ENCODE measurements at regions not wholly inside any gene's neighbourhood (a gene's known extent, or its start where the extent isn't known, plus 50 kb on each side); places are given as distances from the start of the nearest gene placed in this dataset.

GRCh38 chr5:159642379-159642778 lies 273.9 kb upstream of the ADRA1B start:
- Histone ChIP-seq H2BK5ac (ENCODE audit: low read length) (no peak overlapping the region), H2BK15ac (replicated peaks; ENCODE audit: low read depth) (no peak overlapping the region), H3K4me1 (ENCODE audit: control insufficient read depth, low read depth, low read length) (no peaks in the 10 kb centered on the region), H3K4ac (ENCODE audit: low read depth, low read length) (no peak overlapping the region), H3K79me1 (ENCODE audit: low read length) (no peaks in the 10 kb centered on the region), H4K5ac (ENCODE audit: low read length) (no peak overlapping the region), H3K23ac (ENCODE audit: low read length) (no peak overlapping the region), H3K27me3 (ENCODE audit: insufficient read depth, low read length, poor library complexity) (no peaks in the 10 kb centered on the region), H3K9ac (ENCODE audit: low read length) (no peak overlapping the region), H3K27ac (ENCODE audit: low read depth, low read length) (no peak overlapping the region), H3K4me3 (ENCODE audit: low read length) (no peak overlapping the region), H3K18ac (ENCODE audit: low read length) (no peak overlapping the region), H3K56ac (ENCODE audit: low read length) (no peak overlapping the region), H2BK120ac (ENCODE audit: low read depth, low read length) (no peak overlapping the region), H2AK5ac (ENCODE audit: low read length) (no peak overlapping the region), H3K4me2 (ENCODE audit: low read length) (no peak overlapping the region), H3K36me3 (ENCODE audit: control insufficient read depth, insufficient read depth, low read length) (no peaks in the 10 kb centered on the region), H3K79me2 (ENCODE audit: control insufficient read depth, insufficient read depth, low read length) (no peaks in the 10 kb centered on the region), H4K8ac (ENCODE audit: low read depth, low read length) (no peak overlapping the region)
- no peak for DNase-seq
- no CpG with 5 or more reads among the region's 2 CpGs for WGBS (ENCODE audit: extremely low coverage, insufficient coverage, low lambda C conversion rate)

- H3K4me1 ChIP-seq (ENCODE audit: control insufficient read depth, low read depth, low read length), result no peaks in the 10 kb centered on the region
- H3K23ac ChIP-seq (ENCODE audit: low read length), result no peak overlapping the region
- no peak overlapping the region for H2BK120ac ChIP-seq (ENCODE audit: low read depth, low read length)
- WGBS (ENCODE audit: extremely low coverage, insufficient coverage, low lambda C conversion rate), result no CpG with 5 or more reads among the region's 1 CpG
- no peak overlapping the region for H3K4me3 ChIP-seq (ENCODE audit: low read length)
- H3K79me1 ChIP-seq (ENCODE audit: low read length), result no peaks in the 10 kb centered on the region
- H3K27ac ChIP-seq (ENCODE audit: low read depth, low read length), result no peak overlapping the region
- no peak overlapping the region for H2AK5ac ChIP-seq (ENCODE audit: low read length)
- H2BK15ac ChIP-seq (replicated peaks; ENCODE audit: low read depth), result no peak overlapping the region
- H3K9ac ChIP-seq (ENCODE audit: low read length), result no peak overlapping the region
- H3K79me2 ChIP-seq (ENCODE audit: control insufficient read depth, insufficient read depth, low read length), result no peaks in the 10 kb centered on the region
- DNase-seq, result no peak
- no peaks in the 10 kb centered on the region for H3K36me3 ChIP-seq (ENCODE audit: control insufficient read depth, insufficient read depth, low read length)
- no peaks in the 10 kb centered on the region for H3K27me3 ChIP-seq (ENCODE audit: insufficient read depth, low read length, poor library complexity)
- no peak overlapping the region for H4K8ac ChIP-seq (ENCODE audit: low read depth, low read length)
- no peak overlapping the region for H4K5ac ChIP-seq (ENCODE audit: low read length)
- H3K4me2 ChIP-seq (ENCODE audit: low read length), result no peak overlapping the region
- no peak overlapping the region for H3K18ac ChIP-seq (ENCODE audit: low read length)
- no peak overlapping the region for H2BK5ac ChIP-seq (ENCODE audit: low read length)
- no peak overlapping the region for H3K56ac ChIP-seq (ENCODE audit: low read length)
- no peak overlapping the region for H3K4ac ChIP-seq (ENCODE audit: low read depth, low read length)
Observed at GRCh38 chr5:159644053-159644452, 272.2 kb upstream of the ADRA1B start.

GRCh38 chr5:159645179-159645846 lies 271.0 kb upstream of the ADRA1B start:
- Histone ChIP-seq H3K4me1 (ENCODE audit: control insufficient read depth, low read depth, low read length) (no peaks in the 10 kb centered on the region), H2BK15ac (replicated peaks; ENCODE audit: low read depth) (no peak overlapping the region), H3K18ac (ENCODE audit: low read length) (no peak overlapping the region), H3K79me2 (ENCODE audit: control insufficient read depth, insufficient read depth, low read length) (no peaks in the 10 kb centered on the region), H3K4ac (ENCODE audit: low read depth, low read length) (no peak overlapping the region), H2AK5ac (ENCODE audit: low read length) (no peak overlapping the region), H4K5ac (ENCODE audit: low read length) (no peak overlapping the region), H4K8ac (ENCODE audit: low read depth, low read length) (no peak overlapping the region), H3K56ac (ENCODE audit: low read length) (no peak overlapping the region), H3K23ac (ENCODE audit: low read length) (no peak overlapping the region), H3K4me2 (ENCODE audit: low read length) (no peak overlapping the region), H2BK120ac (ENCODE audit: low read depth, low read length) (no peak overlapping the region), H3K9ac (ENCODE audit: low read length) (no peak overlapping the region), H3K79me1 (ENCODE audit: low read length) (no peaks in the 10 kb centered on the region), H3K4me3 (ENCODE audit: low read length) (no peak overlapping the region), H3K27ac (ENCODE audit: low read depth, low read length) (no peak overlapping the region), H3K27me3 (ENCODE audit: insufficient read depth, low read length, poor library complexity) (no peaks in the 10 kb centered on the region), H3K36me3 (ENCODE audit: control insufficient read depth, insufficient read depth, low read length) (no peaks in the 10 kb centered on the region), H2BK5ac (ENCODE audit: low read length) (no peak overlapping the region)
- no peak for DNase-seq
- no CpG with 5 or more reads among the region's 7 CpGs for WGBS (ENCODE audit: extremely low coverage, insufficient coverage, low lambda C conversion rate)

DNA sequence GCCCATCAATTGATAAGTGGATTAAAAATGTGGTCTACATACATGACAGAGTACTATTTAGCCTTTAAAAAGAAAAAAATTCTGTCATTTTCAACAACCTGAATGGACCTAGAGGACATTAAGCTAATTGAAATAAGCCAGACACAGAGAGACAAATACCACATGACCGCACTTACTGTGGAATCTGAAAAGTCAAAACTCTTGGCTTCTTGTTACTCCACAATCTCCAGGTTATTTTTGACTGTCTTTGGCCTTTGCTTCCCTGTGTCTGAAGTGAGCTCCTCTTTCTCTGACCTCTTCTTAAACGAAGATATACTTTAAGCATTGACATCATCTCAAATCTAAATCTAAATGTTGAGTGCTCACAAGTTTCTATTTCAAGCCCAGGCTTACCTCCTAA lies 265.5 kb upstream of the ADRA1B start:
- DNase-seq, result no peak
- H2BK120ac ChIP-seq (ENCODE audit: low read depth, low read length), result no peak overlapping the region
- no peak overlapping the region for H2BK15ac ChIP-seq (replicated peaks; ENCODE audit: low read depth)
- H3K23ac ChIP-seq (ENCODE audit: low read length), result no peak overlapping the region
- H2BK5ac ChIP-seq (ENCODE audit: low read length), result no peak overlapping the region
- H4K5ac ChIP-seq (ENCODE audit: low read length), result no peak overlapping the region
- WGBS (ENCODE audit: extremely low coverage, insufficient coverage, low lambda C conversion rate), result no CpG with 5 or more reads among the region's 2 CpGs
- no peaks in the 10 kb centered on the region for H3K79me2 ChIP-seq (ENCODE audit: control insufficient read depth, insufficient read depth, low read length)
- no peaks in the 10 kb centered on the region for H3K4me1 ChIP-seq (ENCODE audit: control insufficient read depth, low read depth, low read length)
- no peak overlapping the region for H3K27ac ChIP-seq (ENCODE audit: low read depth, low read length)
- H3K18ac ChIP-seq (ENCODE audit: low read length), result no peak overlapping the region
- no peak overlapping the region for H3K4me3 ChIP-seq (ENCODE audit: low read length)
- no peaks in the 10 kb centered on the region for H3K27me3 ChIP-seq (ENCODE audit: insufficient read depth, low read length, poor library complexity)
- H2AK5ac ChIP-seq (ENCODE audit: low read length), result no peak overlapping the region
- H3K4ac ChIP-seq (ENCODE audit: low read depth, low read length), result no peak overlapping the region
- H3K9ac ChIP-seq (ENCODE audit: low read length), result no peak overlapping the region
- H3K56ac ChIP-seq (ENCODE audit: low read length), result no peak overlapping the region
- no peak overlapping the region for H3K4me2 ChIP-seq (ENCODE audit: low read length)
- no peaks in the 10 kb centered on the region for H3K79me1 ChIP-seq (ENCODE audit: low read length)
- no peaks in the 10 kb centered on the region for H3K36me3 ChIP-seq (ENCODE audit: control insufficient read depth, insufficient read depth, low read length)
- no peak overlapping the region for H4K8ac ChIP-seq (ENCODE audit: low read depth, low read length)

GRCh38 chr5:159655757-159656409 lies 260.4 kb upstream of the ADRA1B start:
- H4K5ac ChIP-seq (ENCODE audit: low read length), result no peak overlapping the region
- H2BK120ac ChIP-seq (ENCODE audit: low read depth, low read length), result no peak overlapping the region
- no peaks in the 10 kb centered on the region for H3K79me1 ChIP-seq (ENCODE audit: low read length)
- no peak overlapping the region for H3K4me3 ChIP-seq (ENCODE audit: low read length)
- no peaks in the 10 kb centered on the region for H3K36me3 ChIP-seq (ENCODE audit: control insufficient read depth, insufficient read depth, low read length)
- H3K4me1 ChIP-seq (ENCODE audit: control insufficient read depth, low read depth, low read length), result no peaks in the 10 kb centered on the region
- no peak overlapping the region for H3K4ac ChIP-seq (ENCODE audit: low read depth, low read length)
- no peak overlapping the region for H3K9ac ChIP-seq (ENCODE audit: low read length)
- H3K18ac ChIP-seq (ENCODE audit: low read length), result no peak overlapping the region
- WGBS (ENCODE audit: extremely low coverage, insufficient coverage, low lambda C conversion rate), result no CpG with 5 or more reads among the region's 3 CpGs
- DNase-seq, result no peak
- H3K27me3 ChIP-seq (ENCODE audit: insufficient read depth, low read length, poor library complexity), result no peaks in the 10 kb centered on the region
- H3K27ac ChIP-seq (ENCODE audit: low read depth, low read length), result no peak overlapping the region
- no peak overlapping the region for H2BK5ac ChIP-seq (ENCODE audit: low read length)
- no peak overlapping the region for H4K8ac ChIP-seq (ENCODE audit: low read depth, low read length)
- H2AK5ac ChIP-seq (ENCODE audit: low read length), result no peak overlapping the region
- no peaks in the 10 kb centered on the region for H3K79me2 ChIP-seq (ENCODE audit: control insufficient read depth, insufficient read depth, low read length)
- no peak overlapping the region for H3K56ac ChIP-seq (ENCODE audit: low read length)
- H3K23ac ChIP-seq (ENCODE audit: low read length), result no peak overlapping the region
- H2BK15ac ChIP-seq (replicated peaks; ENCODE audit: low read depth), result no peak overlapping the region
- no peak overlapping the region for H3K4me2 ChIP-seq (ENCODE audit: low read length)

- WGBS (ENCODE audit: extremely low coverage, insufficient coverage, low lambda C conversion rate), result no CpG with 5 or more reads among the region's 4 CpGs
- Histone ChIP-seq H4K8ac (ENCODE audit: low read depth, low read length) (no peak overlapping the region), H3K79me2 (ENCODE audit: control insufficient read depth, insufficient read depth, low read length) (no peaks in the 10 kb centered on the region), H3K27me3 (ENCODE audit: insufficient read depth, low read length, poor library complexity) (no peaks in the 10 kb centered on the region), H3K4me2 (ENCODE audit: low read length) (no peak overlapping the region), H2BK5ac (ENCODE audit: low read length) (no peak overlapping the region), H3K56ac (ENCODE audit: low read length) (no peak overlapping the region), H2BK120ac (ENCODE audit: low read depth, low read length) (no peak overlapping the region), H3K23ac (ENCODE audit: low read length) (no peak overlapping the region), H3K4ac (ENCODE audit: low read depth, low read length) (no peak overlapping the region), H2AK5ac (ENCODE audit: low read length) (no peak overlapping the region), H2BK15ac (replicated peaks; ENCODE audit: low read depth) (no peak overlapping the region), H4K5ac (ENCODE audit: low read length) (no peak overlapping the region), H3K36me3 (ENCODE audit: control insufficient read depth, insufficient read depth, low read length) (no peaks in the 10 kb centered on the region), H3K4me1 (ENCODE audit: control insufficient read depth, low read depth, low read length) (no peaks in the 10 kb centered on the region), H3K79me1 (ENCODE audit: low read length) (no peaks in the 10 kb centered on the region), H3K18ac (ENCODE audit: low read length) (no peak overlapping the region), H3K9ac (ENCODE audit: low read length) (no peak overlapping the region), H3K27ac (ENCODE audit: low read depth, low read length) (no peak overlapping the region), H3K4me3 (ENCODE audit: low read length) (no peak overlapping the region)
- no peak for DNase-seq
Observed at GRCh38 chr5:159657298-159657697, 259.0 kb upstream of the ADRA1B start.
